C1 segment of cervical spinal cord (tissue), 14 donors: ENCODE measurements at regions not wholly inside any gene's neighbourhood (a gene's known extent, or its start where the extent isn't known, plus 50 kb on each side); places are given as distances from the start of the nearest gene placed in this dataset.

Experiments
- DNase-seq, 14 donors: peaks; one replicate each; lab custom pipeline; 2025; lab: John Stamatoyannopoulos, UW

DNA sequence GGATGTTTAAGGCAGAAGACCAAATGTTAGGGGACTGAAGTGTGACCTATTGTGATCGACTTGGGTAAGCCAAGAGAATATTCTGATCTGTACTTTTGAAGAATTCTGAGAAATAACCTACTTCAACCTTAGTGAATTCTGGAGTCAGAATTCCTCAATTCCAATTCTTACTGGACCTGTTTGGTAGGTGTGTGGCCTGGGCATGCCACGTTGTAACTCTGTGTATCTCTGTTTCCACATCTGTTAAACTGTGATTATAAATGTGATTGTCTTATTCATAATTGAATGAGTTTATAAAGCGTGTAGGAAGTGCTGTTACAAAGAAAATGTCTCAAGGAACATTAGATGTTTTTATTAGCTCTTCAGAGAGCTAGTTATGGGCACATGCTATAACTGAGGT lies 64.5 kb downstream of the TUSC1 start:
- DNase-seq = no peak

DNA sequence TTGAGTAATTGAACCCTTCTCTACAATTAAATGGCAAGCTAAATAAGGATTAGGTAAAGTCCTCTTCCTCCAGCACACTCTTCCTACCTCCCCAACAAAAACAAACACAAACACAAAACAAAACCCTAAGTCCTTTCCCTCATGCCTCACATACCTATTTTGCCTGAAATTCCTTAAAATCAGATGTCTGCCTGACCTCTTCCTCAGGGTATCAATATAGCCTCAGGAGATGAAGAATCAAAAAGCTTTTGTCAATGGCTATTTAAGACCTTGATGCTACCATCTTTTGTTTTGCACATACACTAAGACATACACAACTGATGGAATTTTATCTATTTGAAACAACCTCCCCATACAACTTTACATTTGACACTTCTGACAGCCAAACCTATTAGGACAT lies 75.1 kb downstream of the TUSC1 start:
- DNase-seq = no peak

GRCh38 chr9:25602400-25603044 lies 75.7 kb downstream of the TUSC1 start:
- no peak for DNase-seq

DNA sequence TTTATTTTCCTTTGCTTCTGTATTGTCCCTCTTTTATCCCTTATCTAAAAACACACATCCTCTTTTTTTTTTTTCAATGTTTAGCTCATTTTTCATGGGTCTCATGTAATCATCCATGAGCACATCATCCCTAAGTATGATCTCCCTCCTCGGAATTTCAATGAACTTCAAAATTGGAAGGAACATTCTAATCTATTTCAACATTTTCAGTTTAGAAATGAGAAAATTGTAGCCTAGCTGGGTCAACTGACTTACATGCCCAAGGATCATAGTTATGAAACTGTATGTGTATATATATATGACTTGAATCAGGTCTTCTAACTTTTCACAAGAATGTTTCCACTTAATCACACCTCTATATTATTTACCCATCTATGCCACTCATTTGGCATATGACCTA lies 77.7 kb downstream of the TUSC1 start:
- no peak for DNase-seq

DNA sequence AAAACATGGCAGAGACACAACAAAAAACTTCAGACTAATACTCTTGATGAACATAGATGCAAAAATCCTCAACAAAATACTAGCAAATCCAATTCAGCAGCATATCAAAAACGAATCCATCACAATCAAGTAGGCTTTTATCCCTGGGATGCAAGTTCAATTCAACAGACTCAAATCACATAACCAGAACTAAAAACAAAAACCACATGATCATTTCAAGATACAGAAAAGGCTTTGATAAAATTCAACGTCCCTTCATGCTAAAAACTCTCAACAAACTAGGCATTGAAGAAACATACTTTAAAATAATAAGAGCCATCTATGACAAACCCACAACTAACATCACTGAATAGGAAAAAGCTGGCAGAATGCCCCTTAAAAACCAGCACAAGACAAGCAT lies 93.6 kb downstream of the TUSC1 start:
- no peak for DNase-seq

DNA sequence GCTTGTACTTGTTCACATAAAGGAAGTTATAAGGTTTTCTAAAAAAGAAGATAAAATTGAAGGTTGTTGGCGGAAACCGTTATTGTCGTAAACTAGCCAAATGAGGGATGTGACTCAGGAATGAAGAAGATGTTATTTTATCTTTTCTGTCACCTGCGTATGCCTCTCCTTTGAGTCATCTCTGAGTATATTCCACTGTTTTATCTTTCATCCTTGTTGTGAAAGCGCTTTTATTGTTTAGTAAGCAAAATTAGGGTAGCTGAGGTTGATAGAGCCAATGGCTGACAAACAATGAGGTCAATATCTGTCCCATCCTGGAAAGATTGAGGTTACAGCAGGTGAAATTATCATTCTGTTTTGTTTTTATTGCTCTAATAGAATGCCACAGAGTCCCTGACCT lies 105.0 kb downstream of the TUSC1 start:
- no peak for DNase-seq

DNA sequence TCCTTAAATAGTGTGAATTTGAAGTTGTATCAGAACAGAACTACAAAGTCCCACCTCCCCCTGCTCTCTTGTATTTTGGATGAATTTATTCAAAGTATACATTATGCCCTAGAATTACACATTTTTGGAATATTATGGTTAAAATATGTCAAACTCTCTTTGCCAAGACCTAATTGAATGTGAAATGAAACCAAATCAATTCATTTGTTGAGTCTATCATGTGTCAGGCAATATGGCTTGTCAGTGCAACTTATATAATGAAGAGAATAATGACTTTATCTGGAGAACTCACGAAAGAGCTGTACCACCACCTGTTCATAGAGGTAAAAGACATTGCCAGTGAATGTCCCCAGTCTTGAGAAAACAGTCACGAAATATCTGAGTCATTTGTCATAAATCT lies 106.8 kb downstream of the TUSC1 start:
- no peak for DNase-seq

DNA sequence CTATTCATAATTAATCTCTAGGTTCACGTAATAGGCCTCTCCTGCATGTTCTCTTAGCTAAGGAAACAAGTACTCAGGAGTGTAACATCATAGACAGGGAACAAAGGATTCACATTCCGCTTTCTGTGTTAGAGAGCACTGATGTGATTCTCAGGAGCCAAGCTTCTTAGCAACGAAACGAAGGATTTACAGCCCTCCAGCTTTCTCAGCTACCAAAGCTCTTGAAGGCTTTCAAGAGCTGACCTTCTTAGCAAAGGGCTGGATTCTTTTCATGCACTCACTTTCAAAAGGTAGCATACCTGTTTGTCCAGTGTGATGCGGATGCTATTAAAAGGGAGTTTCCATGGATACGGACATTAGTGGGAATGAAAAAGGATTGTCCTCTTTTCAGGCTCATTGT lies 107.4 kb downstream of the TUSC1 start:
- no peak for DNase-seq

GRCh38 chr9:25562101-25562500 lies 116.1 kb downstream of the TUSC1 start:
- DNase-seq = no peak

DNA sequence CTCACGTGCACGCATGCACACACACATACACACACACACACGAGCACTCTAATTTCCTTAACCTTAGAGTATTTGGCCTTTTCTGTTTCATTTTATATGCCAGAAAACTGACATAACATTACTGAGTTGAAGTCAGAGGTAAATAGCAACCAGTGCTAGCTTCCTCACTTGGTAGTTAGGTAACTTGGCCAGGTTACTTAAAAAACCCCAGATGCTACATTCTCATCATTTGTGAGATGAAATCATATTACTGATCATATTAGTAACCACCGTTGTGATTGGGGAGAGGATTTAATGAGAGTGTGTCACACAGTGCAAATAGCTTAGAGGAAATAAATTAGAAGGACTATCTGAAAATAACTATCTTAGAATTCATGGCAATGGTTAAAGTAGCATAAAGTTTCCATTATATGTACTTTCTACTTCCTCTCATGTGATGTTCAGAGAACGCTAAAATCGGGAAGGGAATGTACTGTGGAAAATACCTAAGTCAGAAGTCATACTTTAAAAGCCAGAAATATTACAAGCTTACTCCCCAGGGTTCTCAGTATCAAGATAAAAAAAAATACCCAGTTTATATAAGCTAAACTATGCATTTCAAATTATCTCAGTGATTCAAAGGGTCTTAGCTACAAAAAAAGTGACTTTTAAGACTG lies 120.5 kb downstream of the TUSC1 start:
- no peak for DNase-seq

- no peak for DNase-seq
Observed at GRCh38 chr9:25556540-25556939, 121.7 kb downstream of the TUSC1 start.

GRCh38 chr9:25548847-25549246 lies 129.4 kb downstream of the TUSC1 start:
- no peak for DNase-seq

- no peak for DNase-seq
Observed at GRCh38 chr9:25543806-25544205, 134.4 kb downstream of the TUSC1 start.

DNA sequence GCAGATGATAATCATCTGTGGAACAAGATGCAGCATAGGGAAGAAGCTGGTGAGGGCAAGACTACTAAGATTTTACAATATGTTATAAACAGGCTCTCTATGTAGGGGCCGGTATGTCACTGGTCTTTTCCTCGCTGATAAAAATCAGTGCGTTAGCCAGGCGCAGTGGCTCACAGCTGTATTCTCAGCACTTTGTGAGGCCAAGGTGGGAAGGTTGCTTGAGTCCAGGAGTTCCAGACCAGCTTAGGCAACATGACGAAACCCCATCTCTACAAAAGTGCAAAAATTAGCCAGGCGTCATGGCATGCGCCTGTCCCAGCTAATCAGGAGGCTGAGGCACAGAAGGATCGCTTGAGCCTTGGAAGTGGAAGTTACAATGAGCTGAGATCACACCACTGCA lies 135.9 kb downstream of the TUSC1 start:
- DNase-seq = no peak

DNA sequence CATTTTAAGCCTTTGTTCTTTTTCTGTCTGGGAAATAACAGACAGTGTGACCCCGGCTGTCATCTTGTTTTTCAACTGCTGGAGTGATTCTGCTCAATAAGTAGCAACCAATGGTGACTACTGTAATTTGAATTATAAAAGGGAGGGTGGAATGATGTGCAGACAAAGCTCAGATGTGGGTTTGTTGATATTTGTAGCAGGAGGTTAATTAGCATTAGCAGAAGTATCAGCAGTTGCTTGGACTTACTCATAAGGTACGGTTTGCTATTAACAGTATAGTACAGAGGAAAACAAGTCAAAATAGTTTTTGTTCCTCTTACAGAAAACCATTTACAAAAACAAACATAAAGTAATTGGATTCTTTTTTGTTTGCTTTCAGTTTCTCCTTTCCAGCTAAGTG lies 140.4 kb downstream of the TUSC1 start:
- DNase-seq = no peak

DNA sequence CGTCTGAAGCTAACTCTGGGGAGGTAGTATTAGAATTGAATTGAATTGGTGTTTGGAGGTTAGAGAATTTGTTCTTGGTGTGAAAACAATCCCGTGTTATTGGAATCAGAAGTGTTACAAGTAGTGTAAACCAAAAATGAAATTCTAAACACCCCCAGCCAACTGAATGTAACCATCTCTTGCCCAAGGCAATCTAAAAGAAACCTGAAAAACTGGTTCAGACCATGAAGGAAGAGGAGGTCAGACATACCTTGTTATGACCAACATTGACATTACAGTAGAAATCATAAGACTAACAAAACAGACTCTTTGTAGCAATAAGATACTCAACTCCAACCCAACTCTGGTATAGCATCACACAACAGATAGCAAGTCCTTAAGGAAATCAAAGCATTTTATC lies 159.0 kb downstream of the TUSC1 start:
- DNase-seq = no peak

DNA sequence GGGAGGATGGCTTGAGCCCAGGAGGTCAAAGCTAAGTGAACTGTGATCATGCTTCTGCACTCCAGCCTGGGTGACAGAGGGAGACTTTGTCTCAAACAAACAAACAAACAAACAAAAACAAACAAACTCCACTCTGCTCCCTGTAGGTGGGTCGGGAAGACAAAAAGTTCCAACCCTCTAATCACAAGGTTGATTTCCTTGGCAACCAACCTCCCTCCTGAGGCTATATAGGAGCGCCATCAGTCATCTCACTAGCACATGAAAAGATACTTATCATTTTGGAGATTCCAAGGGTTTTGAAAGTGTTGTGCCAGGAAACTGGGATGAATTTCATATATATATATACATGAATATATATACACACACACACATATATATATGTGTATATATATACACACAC lies 160.5 kb downstream of the TUSC1 start:
- no peak for DNase-seq

DNA sequence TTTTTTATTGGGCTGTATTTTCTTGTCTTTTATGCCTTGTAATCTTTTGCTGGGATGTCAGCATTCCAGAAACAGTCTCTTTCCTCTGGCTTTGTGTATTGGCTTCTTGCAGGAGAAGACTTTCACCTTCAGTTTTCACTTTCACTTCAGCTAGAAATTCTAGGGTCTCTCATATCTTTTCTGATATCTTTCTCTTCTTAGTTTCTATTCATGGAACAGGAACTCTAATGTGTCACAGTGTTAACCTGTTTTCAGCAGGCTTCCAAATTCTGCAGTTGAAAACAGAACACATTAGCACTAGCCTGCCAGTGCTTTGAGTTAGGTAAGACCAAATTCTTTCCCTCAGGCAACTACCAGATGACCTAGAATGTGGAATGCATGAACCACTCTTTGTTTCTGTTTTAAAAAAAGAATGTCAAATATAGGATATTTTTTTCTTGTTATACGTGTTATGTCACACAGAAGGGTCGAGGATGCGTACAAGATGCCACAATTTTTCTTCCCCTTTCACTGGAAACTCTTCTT lies 164.7 kb downstream of the TUSC1 start:
- DNase-seq = no peak

GRCh38 chr9:25505644-25506043 lies 172.6 kb downstream of the TUSC1 start:
- DNase-seq = no peak

DNA sequence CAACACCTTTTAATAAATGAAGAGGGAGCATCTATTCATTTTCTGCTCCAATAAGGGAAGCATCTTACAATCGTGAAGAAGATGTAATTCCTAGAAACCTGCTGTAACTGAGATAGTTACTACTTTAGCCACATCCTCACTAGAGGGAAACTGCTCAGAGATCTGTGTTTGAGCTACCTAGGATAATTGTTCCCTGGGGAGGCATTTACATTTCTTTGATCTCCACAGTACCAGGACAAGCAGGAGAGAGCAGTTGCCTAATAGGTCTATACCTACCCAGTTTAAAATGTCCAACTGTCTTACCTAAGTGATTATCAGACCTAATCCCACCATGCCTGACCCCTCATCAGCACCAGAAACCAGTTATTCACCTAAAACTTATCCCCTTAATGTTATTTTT lies 196.9 kb downstream of the TUSC1 start:
- DNase-seq = no peak

DNA sequence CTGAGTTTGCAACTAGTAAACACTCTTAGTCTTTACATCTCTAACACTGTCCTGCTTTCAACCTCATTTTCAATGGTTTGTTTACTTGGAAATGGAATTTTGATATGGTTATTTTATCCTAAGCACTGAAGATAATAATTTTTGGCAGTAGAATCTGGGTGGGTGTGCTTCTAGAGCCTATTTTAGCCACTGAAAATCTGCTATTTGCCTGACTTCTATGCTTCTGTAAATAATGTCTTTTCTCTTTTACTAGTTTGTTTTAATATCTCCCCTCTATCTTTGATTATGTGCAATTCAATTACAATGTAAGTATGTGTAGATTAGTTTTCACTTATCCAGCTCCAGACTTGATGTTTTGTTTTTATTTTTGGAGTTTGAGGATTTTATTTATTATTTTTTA lies 197.5 kb downstream of the TUSC1 start:
- no peak for DNase-seq

DNA sequence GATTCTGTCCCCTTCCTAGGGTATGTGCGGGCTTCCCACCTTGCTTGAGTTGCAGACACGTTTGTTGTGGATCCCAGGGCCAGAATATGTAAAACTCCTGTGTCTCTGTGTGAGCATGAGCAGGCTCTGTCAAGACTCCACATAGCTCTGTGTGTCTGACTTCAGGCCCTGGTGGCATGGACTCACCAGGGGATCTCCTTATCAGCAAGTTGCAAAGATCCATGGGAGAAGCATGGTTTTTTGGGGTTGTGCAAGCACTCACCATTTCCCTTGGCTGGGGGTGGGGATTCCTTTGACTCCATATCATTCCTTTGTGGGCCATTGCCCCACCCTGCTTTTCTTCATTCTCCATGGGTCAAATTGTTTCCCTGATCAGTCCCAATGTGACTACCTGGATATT lies 205.6 kb downstream of the TUSC1 start:
- no peak for DNase-seq

DNA sequence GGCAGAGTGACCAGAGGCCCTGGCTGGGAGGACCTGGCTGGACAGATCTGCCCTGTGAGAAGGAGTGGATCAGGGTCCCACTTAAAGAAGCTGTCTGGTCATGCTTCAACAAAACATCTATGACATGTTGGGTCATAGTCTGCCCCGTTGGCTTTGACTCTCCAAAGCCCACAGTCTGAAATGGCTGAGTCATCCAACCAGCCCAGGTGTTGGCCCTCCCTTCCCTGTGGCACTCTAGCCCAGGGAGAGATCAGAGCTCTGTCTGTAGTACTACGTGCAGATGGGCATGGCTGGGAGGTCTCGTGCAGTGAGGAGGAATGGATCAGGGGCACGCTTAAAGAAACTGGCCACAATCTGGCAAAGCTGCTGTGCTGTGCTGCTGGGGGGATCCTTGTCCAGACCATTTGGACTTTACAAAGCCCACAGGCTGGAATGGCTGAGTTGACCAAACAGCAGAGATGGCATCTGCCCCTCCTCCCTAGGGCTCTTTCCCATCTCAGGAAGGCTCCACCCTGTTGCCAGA lies 206.1 kb downstream of the TUSC1 start:
- no peak for DNase-seq
